Adrenal gland (tissue), 5 donors: ENCODE measurements at regions not wholly inside any gene's neighbourhood (a gene's known extent, or its start where the extent isn't known, plus 50 kb on each side); places are given as distances from the start of the nearest gene placed in this dataset.
"Not testable (repeated sequence)": the region's sequence is repeated elsewhere in the genome, so short reads cannot be mapped to it uniquely, and the experiment has no call there.

ENCODE experiments used
- CTCF ChIP-seq, 6 experiments: fragments of 450-650 bp in 4 of 6; fragments of 200-600 bp in 2 of 6; sonication (generic) in 1 of 6; IDR thresholded peaks; 1 replicate in 5 of 6; 2 replicates in 1 of 6; pipeline versions ENCODE4 v1.5.1 to v1.8.0; 2016 to 2021; ENCODE audit warnings: antibody characterized with exemption in 6 of 6, mild to moderate bottlenecking in 2 of 6, moderate library complexity in 1 of 6
- POLR2A ChIP-seq, 2 donors: fragments of 450-650 bp; IDR thresholded peaks; one replicate each; pipeline ENCODE4 v1.6.1; 2017; ENCODE audit warnings: antibody characterized with exemption in 2 of 2, mild to moderate bottlenecking in 2 of 2, moderate library complexity in 1 of 2
- donor health status: DM: no; HTN: no; CAD: no.

- not testable (repeated sequence) for TF ChIP-seq CTCF, POLR2A (IDR thresholded peaks at IDR 0.05)
Measured at GRCh38 chr15:91415258-91415657, 315.2 kb downstream of the SV2B start.
